ENCODE measurements at regions not wholly inside any gene's neighbourhood (a gene's known extent, or its start where the extent isn't known, plus 50 kb on each side); places are given as distances from the start of the nearest gene placed in this dataset.

GRCh38 chr3:89847955-89848354 lies 740.5 kb downstream of the EPHA3 start:
- no peak for TF ChIP-seq EZH2 (IDR thresholded peaks at IDR 0.05; ENCODE audit: borderline replicate concordance, insufficient read depth, low read length, poor library complexity, severe bottlenecking)
- no peak for TF ChIP-seq POLR2AphosphoS5 (IDR thresholded peaks at IDR 0.05)
- TF ChIP-seq SMC3 (conservative IDR thresholded peaks at IDR 0.05; ENCODE audit: poor library complexity) = no peak
